GM13977 (cell line): ENCODE measurements at regions not wholly inside any gene's neighbourhood (a gene's known extent, or its start where the extent isn't known, plus 50 kb on each side); places are given as distances from the start of the nearest gene placed in this dataset.

Source experiments
- DNase-seq: peaks from one replicate; pipeline ENCODE4 v3.0.0; 2012; ENCODE audit warnings: low spot score
- CTCF ChIP-seq: IDR thresholded peaks from 2 replicates; pipeline ENCODE4 v1.5.1; 2012; ENCODE audit warnings: mild to moderate bottlenecking, control low read depth; ENCODE audit not compliant: insufficient read depth; ENCODE audit errors: extremely low read depth, missing control alignments
- in situ Hi-C: fragments of 300-500 bp; cut with MboI; formaldehyde crosslinking; loops from one replicate; pipeline ENCODE4 v1.12.0; 2022; ENCODE audit warnings: low sequenced_read_pairs, low pct_unique_long_range_greater_than_20kb, mixed read lengths, inconsistent platforms; ENCODE audit not compliant: unreplicated experiment

DNA sequence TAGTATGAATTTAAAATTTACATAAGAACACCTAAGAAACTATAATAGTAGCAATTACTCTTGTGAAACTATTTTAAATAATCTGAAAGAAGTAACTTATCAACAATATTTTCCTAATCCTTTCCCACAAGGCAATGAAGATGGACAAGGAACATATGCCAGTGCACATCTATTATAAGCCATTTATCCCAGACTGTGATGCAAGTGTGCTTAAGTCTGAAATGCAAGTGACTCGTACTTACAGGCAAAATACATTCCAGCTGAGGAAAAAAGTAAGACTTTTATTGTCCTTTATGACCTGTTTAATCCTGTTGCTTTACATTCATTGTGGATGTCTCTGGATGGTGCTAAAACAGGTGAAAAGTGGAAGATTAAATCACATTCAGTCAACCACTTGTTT is 709.4 kb downstream of the ZNF385D start:
- no peak for TF ChIP-seq CTCF
- DNase-seq: no peak
- in situ Hi-C loops: no loop called here

DNA sequence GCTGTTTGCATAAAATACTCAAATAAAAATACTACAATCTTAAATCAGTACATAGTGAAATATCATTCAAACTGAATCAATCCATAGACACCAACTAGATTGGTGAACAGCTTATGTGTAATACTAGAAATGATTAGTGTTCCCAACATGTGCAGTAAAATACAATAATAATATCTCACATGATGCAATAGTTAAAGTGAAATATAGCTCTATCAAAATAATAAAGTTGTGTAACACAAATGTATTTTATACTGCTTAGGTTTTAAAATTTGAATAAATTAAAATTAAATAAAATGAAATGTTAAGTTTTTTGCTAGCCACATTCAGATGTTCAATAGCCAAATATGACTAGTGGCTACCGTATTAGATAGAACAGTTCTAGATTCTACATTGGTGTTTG is 714.1 kb downstream of the ZNF385D start:
- in situ Hi-C loops: no loop called here
- no peak for DNase-seq
- TF ChIP-seq CTCF: no peak

- no peak for TF ChIP-seq CTCF
- in situ Hi-C loops: no loop called here
- DNase-seq: no peak
These were observed 722.6 kb downstream of the ZNF385D start for GRCh38 chr3:21028412-21028811.

GRCh38 chr3:21024563-21024962 is 726.4 kb downstream of the ZNF385D start:
- in situ Hi-C loops: no loop called here
- no peak for DNase-seq
- no peak for TF ChIP-seq CTCF

GRCh38 chr3:21020681-21021080 is 730.3 kb downstream of the ZNF385D start:
- in situ Hi-C loops: no loop called here
- DNase-seq: no peak

DNA sequence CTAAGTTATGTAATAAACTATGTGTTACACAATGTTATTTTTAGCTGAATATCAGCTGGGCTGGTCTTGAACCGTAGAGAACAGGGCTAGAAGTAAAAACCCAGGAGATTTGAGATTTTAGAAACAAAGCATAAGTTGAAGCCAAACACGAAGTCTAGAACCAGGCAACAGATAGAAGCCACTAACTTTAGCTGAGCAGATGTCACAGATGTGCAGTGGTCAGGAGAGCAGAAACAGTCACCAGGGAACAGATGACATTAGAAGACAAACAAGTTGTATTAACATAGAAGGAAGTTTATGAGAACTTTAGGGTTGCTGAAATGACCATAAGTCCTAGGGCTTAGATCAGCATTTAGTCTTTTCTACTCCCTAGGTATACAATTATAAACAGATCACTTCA is 731.0 kb downstream of the ZNF385D start:
- no peak for DNase-seq
- in situ Hi-C loops: no loop called here
- TF ChIP-seq CTCF: no peak

More at GRCh38 chr3:21020681-21021080, 730.3 kb downstream of the ZNF385D start:
- no peak for TF ChIP-seq CTCF
